K562 (cell line): ENCODE measurements at regions not wholly inside any gene's neighbourhood (a gene's known extent, or its start where the extent isn't known, plus 50 kb on each side); places are given as distances from the start of the nearest gene placed in this dataset.

ENCODE experiments used
- ATF7 ChIP-seq: fragments of 450-650 bp; IDR thresholded peaks from 2 replicates; pipeline ENCODE4 v1.7.1; 2014; ENCODE audit warnings: mild to moderate bottlenecking, moderate library complexity
- C11orf30 ChIP-seq: fragments of 450-650 bp; IDR thresholded peaks from 2 replicates; pipeline ENCODE4 v1.6.1; 2016; ENCODE audit warnings: low read depth, mild to moderate bottlenecking
- DPF2 ChIP-seq: fragments of 450-650 bp; IDR thresholded peaks from 2 replicates; pipeline ENCODE4 v1.6.1; 2016
- GTF2F1 ChIP-seq: IDR thresholded peaks from 2 replicates; pipeline ENCODE4 v1.6.1; 2011; ENCODE audit warnings: low read depth, low read length, improper control_type of control experiment
- MTA3 ChIP-seq: fragments of 450-650 bp; formaldehyde crosslinking; IDR thresholded peaks from 2 replicates; pipeline ENCODE4 v1.6.1; 2017; ENCODE audit warnings: mild to moderate bottlenecking, borderline replicate concordance
- NCOA1 ChIP-seq: fragments of 450-650 bp; IDR thresholded peaks from 2 replicates; pipeline ENCODE4 v1.6.1; 2016; ENCODE audit warnings: low read depth
- PHF20 ChIP-seq: fragments of 450-650 bp; IDR thresholded peaks from 2 replicates; pipeline ENCODE4 v1.6.1; 2018; ENCODE audit not compliant: partially characterized antibody
- PML ChIP-seq: IDR thresholded peaks from 2 replicates; pipeline ENCODE4 v1.6.1; 2012; ENCODE audit warnings: low read length, inconsistent platforms
- POLR2AphosphoS5 ChIP-seq: IDR thresholded peaks from 2 replicates; pipeline ENCODE4 v1.6.1; 2011; ENCODE audit warnings: mild to moderate bottlenecking, low read depth, low read length, moderate library complexity; ENCODE audit not compliant: control insufficient read depth, insufficient read depth
- SMAD4 ChIP-seq: fragments of 250-450 bp; sonication (Bioruptor Pico); conservative IDR thresholded peaks from 2 replicates; pipeline ENCODE4 v1.8.0; 2021; ENCODE audit warnings: inconsistent platforms, mild to moderate bottlenecking, moderate library complexity
- SPI1 ChIP-seq: IDR thresholded peaks from 2 replicates; pipeline ENCODE4 v1.6.1; 2011; ENCODE audit warnings: low read depth, low read length, control low read depth, borderline replicate concordance
- YY1 ChIP-seq, 3 experiments: IDR thresholded peaks; 2 replicates each; pipeline ENCODE4 v1.6.1; 2011; ENCODE audit warnings: low read length in 2 of 3, mild to moderate bottlenecking in 2 of 3, moderate library complexity in 2 of 3, borderline replicate concordance in 1 of 3, control low read depth in 1 of 3, low read depth in 1 of 3; ENCODE audit not compliant: insufficient read depth in 3 of 3, insufficient replicate concordance in 2 of 3, control insufficient read depth in 1 of 3, insufficient read length in 1 of 3; ENCODE audit errors: extremely low read depth in 1 of 3
- ZNF589 ChIP-seq: fragments of 200-800 bp; sonication (Bioruptor generic); IDR thresholded peaks from 2 replicates; pipeline ENCODE4 v1.6.1; 2016; ENCODE audit warnings: low read depth, missing genetic modification characterization, missing compliant biosample characterization
- ZNF766 ChIP-seq: fragments of 200-800 bp; sonication (Bioruptor generic); conservative IDR thresholded peaks from 2 replicates; pipeline ENCODE4 v1.6.1; 2016; ENCODE audit warnings: missing genetic modification characterization, missing compliant biosample characterization
- TF ChIP-seq, protein P1 (sequence below), 2 experiments: fragments of 450-650 bp; conservative IDR thresholded peaks; 2 replicates each; pipeline ENCODE4 v1.6.1; 2017; ENCODE audit warnings: mild to moderate bottlenecking in 2 of 2, moderate library complexity in 2 of 2
- TF ChIP-seq, protein P2 (sequence below): sonication (generic); formaldehyde crosslinking; IDR thresholded peaks from 2 replicates; pipeline ENCODE4 v1.8.0; 2022; ENCODE audit warnings: missing genetic modification reagents, mild to moderate bottlenecking, moderate library complexity, borderline replicate concordance
- TF ChIP-seq, protein P3 (sequence below), 2 experiments: fragments of 450-650 bp; IDR thresholded peaks; 2 replicates each; pipeline ENCODE4 v1.6.1; 2016
- TF ChIP-seq, protein P4 (sequence below): fragments of 450-650 bp; IDR thresholded peaks from 2 replicates; pipeline ENCODE4 v1.6.1; 2018; ENCODE audit not compliant: partially characterized antibody

DNA sequence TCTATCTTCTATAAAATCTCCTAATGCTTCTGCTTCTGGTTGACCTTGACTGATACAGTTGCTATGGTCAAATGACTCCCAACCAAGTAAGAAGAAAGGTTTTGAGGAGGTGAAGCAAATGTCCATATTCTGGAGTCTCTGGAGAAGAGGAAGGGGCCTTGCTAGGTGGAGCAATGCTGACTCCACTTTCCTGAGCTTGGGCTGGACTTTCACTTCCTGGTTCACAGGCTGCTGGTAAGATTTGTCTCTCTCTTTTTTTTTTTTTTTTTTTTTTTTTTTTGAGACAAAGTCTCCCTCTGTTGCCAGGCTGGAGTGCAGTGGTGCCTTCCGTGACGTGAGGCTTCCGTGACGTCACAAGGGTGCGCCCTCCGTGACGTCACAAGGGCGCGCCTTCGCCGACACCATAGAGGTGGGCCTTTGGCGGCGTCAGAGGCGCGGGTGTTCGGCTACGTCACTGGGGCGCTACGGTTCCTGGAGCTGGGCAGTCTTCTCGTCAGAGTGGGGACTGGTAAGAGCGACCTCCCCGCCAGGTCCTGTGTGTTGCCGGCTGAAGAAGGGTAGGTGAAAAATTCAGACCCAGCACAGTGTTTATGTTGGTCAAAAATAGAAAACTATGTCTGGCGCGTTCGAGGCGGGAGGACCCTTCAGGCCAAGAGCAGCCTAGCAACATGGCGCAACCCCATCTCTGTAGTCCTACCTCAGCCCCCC, 93.7 kb upstream of the METTL14 start (continued):
- TF ChIP-seq PML (peak; percentile 56; the same call in 1 of the 2 replicates), ATF7 (peak; percentile 97), ZNF589 (CRISPR knock-in tag) (0 out of 2 replicates have a peak, but pooled peaks have one; percentile 14), SPI1 (0 out of 2 replicates have a peak, but pooled peaks have one; percentile 24), ZNF766 (CRISPR knock-in tag) (peak; percentile 40; the same call in 1 of the 2 replicates), C11orf30 (peak; percentile 90), YY1 (IDR thresholded peaks at IDR 0.05; ENCODE audit: borderline replicate concordance in 1 of 3, control insufficient read depth in 1 of 3, extremely low read depth in 1 of 3, insufficient read depth in 3 of 3, insufficient read length in 1 of 3, insufficient replicate concordance in 2 of 3, low read depth in 1 of 3, low read length in 2 of 3) (peak in 1 of 3 experiments; percentile 31), GTF2F1 (peak; percentile 64; the same call in 1 of the 2 replicates), DPF2 (peak; percentile 36; the same call in 1 of the 2 replicates), NCOA1 (peak; percentile 97), SMAD4 (CRISPR knock-in tag) (peak; percentile 43; the same call in 1 of the 2 replicates), POLR2AphosphoS5 (peak; percentile 59; the same call in 1 of the 2 replicates), MTA3 (peak; percentile 99), PHF20 (peak; percentile 90)
- TF ChIP-seq, protein P1, sequence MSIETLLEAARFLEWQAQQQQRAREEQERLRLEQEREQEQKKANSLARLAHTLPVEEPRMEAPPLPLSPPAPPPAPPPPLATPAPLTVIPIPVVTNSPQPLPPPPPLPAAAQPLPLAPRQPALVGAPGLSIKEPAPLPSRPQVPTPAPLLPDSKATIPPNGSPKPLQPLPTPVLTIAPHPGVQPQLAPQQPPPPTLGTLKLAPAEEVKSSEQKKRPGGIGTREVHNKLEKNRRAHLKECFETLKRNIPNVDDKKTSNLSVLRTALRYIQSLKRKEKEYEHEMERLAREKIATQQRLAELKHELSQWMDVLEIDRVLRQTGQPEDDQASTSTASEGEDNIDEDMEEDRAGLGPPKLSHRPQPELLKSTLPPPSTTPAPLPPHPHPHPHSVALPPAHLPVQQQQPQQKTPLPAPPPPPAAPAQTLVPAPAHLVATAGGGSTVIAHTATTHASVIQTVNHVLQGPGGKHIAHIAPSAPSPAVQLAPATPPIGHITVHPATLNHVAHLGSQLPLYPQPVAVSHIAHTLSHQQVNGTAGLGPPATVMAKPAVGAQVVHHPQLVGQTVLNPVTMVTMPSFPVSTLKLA (conservative IDR thresholded peaks at IDR 0.05), result peak in 1 of 2 experiments; percentile 67; a peak in 2 of 4 replicates
- TF ChIP-seq, protein P2, sequence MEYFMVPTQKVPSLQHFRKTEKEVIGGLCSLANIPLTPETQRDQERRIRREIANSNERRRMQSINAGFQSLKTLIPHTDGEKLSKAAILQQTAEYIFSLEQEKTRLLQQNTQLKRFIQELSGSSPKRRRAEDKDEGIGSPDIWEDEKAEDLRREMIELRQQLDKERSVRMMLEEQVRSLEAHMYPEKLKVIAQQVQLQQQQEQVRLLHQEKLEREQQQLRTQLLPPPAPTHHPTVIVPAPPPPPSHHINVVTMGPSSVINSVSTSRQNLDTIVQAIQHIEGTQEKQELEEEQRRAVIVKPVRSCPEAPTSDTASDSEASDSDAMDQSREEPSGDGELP (CRISPR knock-in tag), result peak; percentile 81
- TF ChIP-seq, protein P3, sequence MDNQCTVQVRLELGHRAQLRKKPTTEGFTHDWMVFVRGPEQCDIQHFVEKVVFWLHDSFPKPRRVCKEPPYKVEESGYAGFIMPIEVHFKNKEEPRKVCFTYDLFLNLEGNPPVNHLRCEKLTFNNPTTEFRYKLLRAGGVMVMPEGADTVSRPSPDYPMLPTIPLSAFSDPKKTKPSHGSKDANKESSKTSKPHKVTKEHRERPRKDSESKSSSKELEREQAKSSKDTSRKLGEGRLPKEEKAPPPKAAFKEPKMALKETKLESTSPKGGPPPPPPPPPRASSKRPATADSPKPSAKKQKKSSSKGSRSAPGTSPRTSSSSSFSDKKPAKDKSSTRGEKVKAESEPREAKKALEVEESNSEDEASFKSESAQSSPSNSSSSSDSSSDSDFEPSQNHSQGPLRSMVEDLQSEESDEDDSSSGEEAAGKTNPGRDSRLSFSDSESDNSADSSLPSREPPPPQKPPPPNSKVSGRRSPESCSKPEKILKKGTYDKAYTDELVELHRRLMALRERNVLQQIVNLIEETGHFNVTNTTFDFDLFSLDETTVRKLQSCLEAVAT (IDR thresholded peaks at IDR 0.05), result peak in 1 of 2 experiments; percentile 82; a peak in 3 of 4 replicates
- TF ChIP-seq, protein P4, sequence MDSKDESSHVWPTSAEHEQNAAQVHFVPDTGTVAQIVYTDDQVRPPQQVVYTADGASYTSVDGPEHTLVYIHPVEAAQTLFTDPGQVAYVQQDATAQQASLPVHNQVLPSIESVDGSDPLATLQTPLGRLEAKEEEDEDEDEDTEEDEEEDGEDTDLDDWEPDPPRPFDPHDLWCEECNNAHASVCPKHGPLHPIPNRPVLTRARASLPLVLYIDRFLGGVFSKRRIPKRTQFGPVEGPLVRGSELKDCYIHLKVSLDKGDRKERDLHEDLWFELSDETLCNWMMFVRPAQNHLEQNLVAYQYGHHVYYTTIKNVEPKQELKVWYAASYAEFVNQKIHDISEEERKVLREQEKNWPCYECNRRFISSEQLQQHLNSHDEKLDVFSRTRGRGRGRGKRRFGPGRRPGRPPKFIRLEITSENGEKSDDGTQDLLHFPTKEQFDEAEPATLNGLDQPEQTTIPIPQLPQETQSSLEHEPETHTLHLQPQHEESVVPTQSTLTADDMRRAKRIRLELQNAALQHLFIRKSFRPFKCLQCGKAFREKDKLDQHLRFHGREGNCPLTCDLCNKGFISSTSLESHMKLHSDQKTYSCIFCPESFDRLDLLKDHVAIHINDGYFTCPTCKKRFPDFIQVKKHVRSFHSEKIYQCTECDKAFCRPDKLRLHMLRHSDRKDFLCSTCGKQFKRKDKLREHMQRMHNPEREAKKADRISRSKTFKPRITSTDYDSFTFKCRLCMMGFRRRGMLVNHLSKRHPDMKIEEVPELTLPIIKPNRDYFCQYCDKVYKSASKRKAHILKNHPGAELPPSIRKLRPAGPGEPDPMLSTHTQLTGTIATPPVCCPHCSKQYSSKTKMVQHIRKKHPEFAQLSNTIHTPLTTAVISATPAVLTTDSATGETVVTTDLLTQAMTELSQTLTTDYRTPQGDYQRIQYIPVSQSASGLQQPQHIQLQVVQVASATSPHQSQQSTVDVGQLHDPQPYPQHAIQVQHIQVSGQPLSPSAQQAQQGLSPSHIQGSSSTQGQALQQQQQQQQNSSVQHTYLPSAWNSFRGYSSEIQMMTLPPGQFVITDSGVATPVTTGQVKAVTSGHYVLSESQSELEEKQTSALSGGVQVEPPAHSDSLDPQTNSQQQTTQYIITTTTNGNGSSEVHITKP, result peak; percentile 98
